ENCODE measurements at regions not wholly inside any gene's neighbourhood (a gene's known extent, or its start where the extent isn't known, plus 50 kb on each side); places are given as distances from the start of the nearest gene placed in this dataset.

DNA sequence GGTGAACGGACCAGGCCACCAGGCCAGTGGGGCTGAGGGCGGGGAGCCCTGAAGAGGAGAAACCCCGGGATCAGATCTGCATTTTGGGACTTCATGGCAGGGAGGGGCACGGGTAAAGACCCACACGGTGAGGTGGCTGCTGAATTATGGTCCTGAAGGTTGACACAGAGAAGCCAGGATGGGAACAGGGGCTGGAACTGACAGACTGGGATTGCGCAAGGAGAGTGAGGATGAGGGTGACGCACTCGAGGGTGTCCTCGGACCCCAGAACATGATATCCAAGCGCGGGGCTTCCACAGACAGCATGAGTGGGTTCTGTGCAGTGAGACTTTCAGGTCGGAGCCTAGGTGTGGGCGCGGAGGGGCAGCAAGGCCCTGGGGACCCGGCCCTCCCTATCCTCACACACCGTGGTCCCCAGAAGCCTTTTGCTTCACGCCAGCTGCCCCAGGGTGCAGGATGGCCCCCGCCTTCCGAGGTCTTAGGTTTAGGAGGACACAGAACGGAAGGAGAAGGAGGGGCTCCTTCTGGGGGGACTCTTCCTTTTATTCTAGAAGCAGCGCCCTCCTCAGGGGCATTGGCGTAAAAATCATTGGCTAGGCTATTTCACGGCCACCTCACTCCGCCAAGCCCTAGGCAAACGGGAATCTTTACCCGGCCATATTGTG lies 416.8 kb upstream of the HS6ST1 start:
- DNase-seq = no peak

DNA sequence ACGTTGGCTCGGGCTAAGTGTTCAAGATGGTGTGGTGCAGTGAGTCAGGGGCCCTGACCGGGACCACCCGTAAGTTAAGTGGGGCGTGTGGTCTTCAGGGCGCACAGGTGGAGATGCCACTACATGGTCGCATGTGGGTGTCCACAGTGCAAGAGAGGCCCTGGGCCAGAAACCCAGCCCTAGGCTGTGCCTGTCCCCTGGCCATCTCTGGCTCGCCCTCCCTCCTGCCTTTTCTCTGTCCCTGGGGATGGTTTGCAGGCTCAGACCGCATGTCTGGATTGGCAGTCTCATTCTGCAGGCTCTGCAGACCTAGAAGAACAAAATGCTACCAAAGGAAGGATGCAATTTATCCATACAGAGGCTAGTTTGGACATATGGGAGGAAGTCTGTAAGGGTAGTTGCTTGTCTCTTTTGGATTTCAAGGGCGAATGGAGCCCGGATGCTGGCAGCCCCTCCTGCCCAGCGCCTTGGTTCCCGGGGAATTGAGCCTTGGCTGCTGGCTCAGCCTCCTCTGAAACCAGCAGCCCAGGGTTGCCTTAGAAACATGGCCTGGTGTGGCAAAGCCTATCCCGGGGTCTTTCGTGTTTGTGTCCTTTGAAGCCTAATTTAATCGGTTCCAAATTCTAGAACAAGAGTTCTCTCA lies 417.5 kb upstream of the HS6ST1 start:
- DNase-seq = no peak

DNA sequence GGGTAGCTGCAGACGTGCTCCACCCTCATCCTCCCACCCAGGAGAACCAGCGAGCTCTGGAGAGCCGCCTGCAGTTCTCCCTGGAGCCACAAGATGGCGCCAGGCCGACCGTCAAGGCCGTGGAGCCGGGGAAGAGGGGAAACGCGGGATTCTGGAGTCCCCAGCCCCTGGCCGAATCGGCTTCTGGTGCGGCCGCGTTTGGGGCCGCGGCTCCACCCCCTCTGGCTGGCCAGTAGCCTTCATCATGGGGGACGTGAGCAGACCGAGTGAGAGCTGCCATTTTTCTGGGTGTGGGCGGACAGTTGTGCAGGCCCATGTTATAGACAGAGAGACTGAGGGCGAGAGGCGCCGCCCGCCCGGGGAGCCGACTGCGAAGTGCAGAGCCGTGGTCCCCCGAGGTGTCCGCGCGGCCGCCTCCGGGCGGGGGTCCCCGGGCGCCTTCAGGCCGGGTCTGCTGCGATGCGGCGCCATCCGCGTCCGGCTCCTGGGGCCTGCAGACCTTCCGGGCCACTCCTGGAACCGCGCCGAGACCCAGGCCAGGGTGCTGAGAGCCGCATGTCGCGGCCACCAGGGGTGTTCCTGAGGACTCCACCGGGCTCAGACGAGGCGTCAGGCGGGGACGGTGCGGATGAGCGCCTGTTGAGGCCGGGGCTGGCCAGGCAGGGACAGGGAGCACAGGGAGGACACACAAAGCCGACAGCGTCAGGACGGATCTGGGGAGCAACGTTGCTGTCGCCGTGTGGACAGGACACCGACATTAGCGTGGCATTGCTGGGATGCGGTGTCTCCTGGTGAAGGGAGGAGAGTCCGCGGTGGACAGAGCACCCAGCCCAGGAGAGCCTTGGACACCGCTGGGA lies 418.2 kb upstream of the HS6ST1 start:
- peak; percentile 95 for DNase-seq

DNA sequence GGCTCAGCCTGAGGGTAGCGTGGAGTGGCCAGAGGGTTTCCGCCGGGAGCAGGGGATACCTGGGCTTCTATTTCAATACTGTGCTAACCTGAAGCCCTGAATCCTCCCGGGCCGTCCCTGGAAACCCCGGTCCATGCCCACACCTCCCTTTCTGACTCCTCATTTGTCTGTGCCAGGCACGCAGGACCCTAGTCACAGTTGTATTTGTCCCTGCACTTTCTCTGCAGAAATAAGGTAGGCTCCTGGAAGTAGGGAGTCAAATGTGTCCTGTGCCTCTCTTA lies 418.8 kb upstream of the HS6ST1 start:
- no peak for DNase-seq

DNA sequence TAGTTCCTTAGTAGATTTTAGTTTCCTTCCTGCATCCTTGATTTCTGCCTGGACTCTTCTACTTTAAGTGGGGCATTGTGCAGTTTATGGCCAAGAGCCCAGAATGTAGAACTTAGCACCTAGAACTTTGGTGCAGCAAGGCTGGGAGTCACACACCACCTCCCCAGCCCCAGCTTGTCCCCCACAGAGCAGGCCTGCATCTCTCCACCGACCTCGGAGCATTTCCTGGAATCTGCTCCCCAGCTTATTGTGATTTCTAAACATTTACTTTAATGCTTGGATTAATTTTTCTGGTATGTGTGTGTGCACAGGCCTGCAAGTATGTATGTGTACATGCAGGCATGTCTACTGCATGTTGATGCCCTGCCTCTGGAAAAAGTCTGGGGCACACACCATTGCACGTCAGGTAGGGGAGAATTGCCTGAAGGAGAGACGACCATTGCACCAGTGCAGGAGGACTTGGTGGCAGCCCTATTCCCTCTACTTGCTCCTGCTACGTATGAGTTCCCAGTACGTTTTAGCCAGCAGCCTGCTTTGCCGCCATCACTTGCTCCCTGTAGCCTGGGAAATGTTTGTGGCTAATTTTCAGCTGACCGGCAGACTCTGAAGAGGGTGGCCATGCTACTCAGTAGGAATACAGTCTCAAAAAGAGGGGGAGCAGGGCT lies 419.9 kb upstream of the HS6ST1 start:
- no peak for DNase-seq

DNA sequence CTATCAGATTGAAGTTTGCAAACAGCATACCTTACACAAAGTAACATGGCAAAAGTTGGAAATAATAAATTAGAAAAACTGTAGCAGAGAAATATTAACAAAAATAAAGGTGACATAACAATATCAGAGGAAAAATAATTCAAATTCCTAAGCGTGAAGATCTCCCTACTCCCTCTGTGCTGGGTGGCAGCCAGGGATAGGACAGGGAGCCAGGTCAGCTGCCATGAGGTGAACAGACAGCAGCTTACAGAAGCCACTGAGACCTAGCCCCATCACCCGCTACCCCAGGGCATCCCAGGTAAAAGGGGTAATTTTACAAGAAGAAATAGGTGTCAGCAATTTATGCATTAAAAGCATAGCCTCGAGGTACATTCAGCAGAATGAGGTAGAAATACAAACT lies 423.8 kb upstream of the HS6ST1 start:
- no peak for DNase-seq

DNA sequence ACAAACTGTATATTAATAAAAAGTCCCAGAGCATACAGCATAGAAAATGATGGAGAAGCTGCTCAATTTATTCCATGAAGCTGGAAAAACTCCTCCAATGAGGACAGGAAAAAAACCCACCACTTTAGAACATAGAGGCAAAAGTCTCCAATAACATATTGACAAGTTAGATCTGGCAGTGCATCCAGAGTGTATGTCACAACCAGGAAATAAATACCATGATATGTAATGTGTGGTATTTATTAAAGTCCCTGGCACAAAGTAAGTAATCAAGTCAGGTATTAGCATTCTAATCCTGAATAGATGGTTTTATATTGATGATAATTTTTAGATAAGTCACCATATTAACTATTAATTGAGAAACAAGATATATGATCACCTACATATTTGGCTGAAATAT lies 427.3 kb upstream of the HS6ST1 start:
- no peak for DNase-seq

DNA sequence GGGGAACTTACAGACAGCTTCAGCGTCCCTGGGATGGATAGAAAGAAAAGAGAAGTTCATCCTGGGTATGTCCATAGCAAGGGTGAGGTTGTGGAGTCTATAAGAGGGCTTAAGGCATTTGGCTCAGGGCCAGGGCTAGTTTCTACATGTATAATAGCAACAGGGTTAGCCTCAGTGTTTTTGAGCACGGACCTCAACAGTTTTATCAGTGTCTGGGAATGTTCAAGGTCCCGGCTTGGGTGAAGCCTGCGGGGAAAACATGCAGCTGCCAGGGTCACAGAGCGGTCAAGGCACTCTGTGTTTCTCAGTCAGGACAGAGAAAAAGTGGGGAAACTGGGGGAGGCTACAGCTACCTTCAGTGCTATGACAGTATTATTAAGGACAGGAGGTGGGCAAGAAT lies 427.7 kb upstream of the HS6ST1 start:
- DNase-seq = peak; percentile 55

DNA sequence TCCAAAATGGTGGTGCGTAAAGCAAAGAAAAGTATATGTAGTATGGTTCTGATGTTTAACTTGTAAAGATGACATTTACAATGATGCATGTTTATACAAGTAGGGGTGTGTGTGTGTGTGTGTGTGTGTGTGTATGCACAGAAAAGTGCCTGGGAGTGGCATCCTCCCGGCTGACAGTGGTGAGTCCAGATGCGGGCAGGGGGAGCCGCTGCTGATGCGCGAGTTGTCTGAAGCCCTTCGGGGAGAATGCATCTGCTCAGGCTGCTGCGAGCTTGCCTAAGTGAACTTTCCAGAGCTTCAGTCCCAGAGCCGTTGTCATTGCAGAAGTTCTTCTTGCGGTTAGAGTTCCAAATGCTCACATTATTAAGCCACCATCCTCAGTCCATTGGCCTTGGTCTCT lies 429.7 kb upstream of the HS6ST1 start:
- no peak for DNase-seq

DNA sequence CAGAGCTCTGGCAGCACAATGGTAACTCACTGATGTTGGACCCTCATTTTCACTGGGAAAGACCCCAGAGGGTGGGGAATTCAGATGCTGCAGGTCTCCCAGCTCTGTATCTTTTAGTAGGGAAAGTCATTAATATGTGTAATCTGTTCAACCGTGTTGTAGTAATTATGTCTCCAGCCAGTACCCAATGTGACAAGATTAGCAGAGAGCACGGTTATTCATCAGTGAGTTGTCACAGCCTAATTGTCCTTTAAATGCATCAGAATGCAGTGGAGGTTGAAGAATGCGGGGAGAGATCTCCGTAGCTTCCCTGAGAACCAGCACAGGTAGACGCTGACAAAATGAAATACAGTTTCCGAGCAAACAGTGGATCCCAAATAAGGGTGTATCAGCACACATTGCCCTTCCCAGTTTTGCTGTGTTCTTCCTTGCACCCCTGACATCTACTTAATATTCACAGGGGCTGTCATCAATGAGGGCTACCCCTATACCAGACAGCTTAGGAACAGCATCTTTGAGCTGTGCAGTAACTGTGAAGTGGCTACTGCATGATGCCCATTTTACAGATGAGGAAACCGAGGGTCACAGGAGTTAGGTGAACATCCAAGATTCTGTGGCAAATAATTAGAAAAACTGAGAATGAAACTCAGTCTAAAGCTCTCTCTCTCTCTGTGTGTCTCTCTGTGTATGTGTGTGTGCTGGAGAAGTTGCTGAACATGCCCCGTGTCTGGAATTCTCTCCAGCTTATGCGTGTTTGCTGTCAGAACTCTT lies 430.4 kb upstream of the HS6ST1 start:
- no peak for DNase-seq

DNA sequence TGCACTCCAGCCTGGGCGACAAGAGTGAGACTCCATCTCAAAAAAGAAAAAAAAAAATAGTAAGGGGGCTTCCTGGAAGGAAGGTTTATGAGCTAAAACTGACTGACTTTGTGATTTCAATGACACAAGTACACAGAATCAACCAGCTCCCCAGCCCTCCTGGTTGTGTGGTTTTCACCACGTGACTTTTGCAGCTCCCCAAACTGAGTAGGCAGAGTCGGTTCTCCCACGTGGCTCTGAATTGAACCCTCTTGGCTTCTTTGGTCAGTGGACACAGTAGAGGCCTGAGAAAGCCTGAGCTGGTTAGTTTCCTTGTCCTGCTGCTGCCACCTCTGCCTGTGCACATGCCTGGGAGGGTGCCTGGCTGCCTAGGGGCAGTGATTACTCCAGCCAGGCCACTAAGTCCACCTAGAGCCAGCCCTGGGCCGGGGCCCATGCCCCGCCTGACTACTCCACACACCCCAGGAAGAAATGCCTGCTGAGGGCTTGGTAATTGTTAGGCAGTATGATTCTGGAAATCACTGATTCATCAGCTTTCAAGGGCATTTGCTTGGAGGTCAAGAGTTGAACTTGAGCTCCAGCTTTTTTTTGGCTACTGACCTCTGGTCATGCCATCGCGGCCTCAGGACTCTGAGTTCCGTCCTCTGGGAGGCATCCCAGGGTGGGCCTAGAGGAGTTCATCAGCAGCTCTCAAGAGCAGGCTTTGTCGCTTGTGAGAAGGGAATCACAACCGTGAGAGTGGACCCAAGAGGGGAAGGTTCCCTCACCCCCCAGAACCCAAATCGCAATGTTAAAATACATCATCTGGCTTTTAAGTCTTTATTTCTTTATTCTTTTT lies 431.9 kb upstream of the HS6ST1 start:
- no peak for DNase-seq

DNA sequence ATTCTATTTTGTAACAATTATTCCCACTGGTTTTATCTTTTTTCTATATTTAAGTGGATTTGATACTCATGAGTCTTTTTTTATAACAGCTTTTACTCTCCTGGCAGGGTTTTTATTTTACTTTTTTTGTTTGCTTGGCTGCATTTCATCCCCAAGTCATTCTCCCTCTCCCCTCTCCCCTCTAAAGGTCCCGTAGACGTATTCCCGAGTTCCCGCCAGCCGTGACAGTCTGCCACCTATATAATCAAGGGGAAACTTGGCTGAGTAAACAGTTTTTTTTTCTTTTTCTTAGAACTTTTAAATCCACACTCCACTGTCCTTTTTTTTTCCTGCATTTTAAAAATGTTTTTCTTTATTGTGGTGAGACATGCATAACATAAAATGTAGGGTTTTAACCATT lies 433.1 kb upstream of the HS6ST1 start:
- DNase-seq = no peak

DNA sequence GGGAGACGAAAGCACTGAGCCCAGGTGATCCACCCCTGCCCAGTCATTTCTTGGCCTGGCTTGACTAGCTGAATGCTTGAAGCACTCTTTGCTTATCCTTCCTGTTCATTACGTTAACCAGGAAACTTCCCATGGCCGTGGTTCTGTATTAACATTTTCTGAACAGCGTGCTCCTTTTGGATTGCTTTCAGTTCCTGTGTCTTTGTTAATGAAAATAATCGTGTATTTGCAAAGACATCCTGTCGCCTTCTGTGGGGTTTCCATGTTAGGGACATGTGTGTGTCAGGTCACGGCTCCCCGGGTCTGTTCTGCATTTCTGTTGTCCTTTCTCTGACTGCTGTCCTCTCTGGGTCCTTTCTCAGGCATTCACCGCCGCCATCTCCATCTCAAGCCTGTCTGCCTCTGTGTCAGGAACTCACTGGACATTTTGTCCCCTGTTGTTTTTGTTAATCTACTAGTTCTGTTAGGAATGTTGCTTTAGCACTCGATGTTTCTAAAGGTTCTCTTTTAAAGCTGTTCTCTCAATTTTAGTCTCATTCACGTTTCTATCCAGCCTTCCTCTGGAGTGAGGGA lies 434.1 kb upstream of the HS6ST1 start:
- DNase-seq = no peak

DNA sequence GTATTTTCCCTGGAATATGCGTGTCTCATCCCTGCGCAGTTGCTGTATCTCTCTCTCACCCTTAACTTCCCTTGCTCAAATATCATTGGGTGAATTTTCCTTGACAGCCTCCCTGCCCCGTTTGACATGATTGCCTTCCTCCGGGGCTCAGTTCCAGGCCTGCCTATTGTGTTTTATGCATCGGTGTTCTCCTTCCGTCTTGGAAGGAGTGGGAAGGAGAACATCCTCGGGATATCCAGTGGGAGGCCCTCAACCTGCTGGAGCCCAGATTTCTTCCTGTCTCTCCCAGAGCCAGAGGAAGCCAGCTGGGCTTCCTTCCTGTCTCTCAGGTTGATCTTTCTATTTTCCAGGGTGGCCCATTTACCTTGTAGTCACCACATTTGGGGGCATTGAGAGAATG lies 434.7 kb upstream of the HS6ST1 start:
- no peak for DNase-seq

DNA sequence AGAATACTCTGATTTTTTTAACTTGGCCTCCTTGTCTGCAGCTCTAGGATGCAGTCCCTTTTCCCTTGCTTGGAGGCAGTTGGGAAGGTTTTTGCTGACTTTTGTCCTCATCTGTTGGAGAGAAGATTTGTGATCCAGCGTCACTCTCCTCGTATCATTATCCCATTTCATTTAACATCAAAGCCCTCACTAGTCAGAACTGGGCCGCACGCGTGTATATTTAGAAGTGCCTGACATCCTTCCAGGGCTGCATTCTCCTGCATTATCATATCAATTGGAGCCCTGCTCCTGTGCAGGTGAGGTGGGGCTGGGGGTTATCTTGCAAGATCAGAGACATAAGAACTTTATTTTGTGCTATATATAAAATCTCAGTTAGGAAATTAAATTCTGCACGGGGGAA lies 435.1 kb upstream of the HS6ST1 start:
- no peak for DNase-seq

DNA sequence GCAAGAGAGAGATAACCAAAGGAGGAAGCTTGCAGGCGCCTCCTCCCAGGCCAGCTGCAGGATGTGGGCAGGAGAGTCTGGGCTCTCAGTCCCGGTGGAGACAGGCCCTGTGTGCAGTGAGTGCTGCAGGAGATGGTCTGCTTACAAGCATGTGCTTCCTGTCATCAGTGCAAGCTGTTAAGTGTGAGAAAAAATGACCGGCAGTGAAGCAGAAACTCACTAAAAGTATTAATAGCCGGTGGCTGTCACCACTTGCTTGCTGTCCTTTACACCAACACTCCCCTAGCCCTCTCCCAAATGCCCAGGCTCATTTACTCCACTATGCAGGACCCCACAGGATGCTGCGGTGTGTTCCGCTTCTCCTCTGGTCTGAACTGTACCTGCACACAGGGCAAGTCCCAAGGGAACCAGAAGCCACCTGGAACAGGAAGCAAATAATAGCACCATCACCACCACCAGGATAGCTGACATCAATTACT lies 435.6 kb upstream of the HS6ST1 start:
- DNase-seq = no peak

DNA sequence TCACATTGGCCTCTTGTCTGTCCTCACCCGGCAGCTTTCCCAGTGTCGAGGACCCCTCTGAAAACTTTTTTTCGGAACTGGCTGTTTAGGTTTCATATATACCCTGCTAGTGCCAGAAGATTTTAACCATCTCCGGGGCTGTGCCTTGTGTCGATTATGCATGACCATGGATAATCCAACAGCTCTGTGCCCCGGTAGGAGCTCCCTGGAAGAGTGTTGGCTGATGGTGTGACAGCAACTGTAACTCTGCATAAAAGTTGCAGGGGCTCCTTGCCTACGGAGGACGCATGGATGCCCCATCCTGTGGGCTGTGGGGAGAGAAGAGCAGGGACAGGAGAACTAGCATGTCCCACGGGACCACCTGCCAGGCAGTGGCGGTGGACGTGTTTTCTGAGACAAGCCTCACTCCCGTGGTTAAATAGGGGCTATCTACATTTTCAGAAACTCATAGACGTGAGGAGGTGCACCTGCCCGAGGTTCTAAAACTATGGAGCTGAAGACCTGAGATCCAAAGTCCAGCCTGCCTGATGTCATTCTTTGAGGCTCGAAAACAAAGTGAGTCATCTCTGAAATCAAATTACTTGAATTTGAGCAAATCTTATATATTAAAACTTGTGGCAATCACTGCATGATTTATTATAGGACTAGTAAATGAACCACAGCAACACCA lies 437.2 kb upstream of the HS6ST1 start:
- no peak for DNase-seq

DNA sequence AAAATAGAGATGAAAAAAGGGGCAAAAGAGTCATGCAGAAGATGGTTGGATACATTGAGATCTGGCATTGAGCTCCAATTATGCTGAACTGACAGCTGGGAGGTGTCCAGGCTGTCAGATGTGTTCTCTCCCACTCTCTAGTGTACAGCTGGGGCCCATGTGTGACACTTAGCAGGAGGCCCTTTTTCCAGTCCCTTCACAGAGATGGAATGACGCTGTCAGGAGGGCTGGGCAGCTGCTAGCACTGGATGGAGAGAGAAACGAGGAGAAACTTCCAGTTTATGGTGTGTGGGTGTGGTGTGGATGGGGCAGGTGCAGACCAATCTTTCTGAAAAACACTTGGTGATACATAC lies 437.7 kb upstream of the HS6ST1 start:
- DNase-seq = no peak

DNA sequence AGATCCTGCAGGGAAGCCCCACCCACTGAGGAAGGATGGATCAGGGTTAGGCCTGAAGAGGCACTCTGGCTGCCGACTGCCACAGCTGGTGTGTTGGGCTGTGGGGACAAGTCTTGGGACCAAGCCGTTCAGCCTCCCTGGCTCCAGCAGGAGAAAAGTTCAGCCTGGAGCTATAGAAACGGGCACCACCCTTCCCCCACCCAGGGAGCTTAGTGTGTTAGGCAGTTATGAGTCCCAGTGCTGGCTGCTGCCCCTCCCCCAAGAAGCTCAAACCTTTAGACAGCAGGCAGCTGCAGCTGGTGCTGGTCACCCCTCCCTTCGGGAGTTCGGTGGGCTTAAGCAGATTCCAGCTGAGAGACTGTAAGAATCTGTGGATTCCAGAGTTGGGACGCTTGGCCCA lies 447.1 kb upstream of the HS6ST1 start:
- DNase-seq = peak; percentile 74

DNA sequence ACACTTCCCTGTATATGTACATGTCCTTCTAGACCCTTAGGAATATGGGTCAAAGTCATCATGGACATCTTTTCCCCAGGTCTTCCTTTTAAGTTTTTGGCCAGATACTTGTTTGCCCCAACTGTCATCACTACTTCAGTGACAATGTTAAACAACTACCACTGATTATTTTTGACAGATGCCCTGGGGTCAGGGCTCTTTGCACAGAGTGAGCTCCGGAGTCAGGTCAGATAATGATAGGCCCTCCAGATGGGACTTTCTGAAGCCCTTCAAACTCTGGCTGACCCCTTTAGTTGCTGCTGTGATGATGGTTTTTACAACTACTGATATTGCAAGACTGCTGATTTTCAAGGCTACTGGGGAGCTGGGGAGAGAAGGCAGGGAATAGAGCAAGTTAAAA lies 449.4 kb upstream of the HS6ST1 start:
- no peak for DNase-seq
